Uterus (tissue), 2 donors: ENCODE measurements at regions not wholly inside any gene's neighbourhood (a gene's known extent, or its start where the extent isn't known, plus 50 kb on each side); places are given as distances from the start of the nearest gene placed in this dataset.

Experiments used
- POLR2A ChIP-seq, 2 donors: fragments of 450-650 bp; IDR thresholded peaks; one replicate each; pipeline ENCODE4 v1.6.1; 2016; ENCODE audit warnings: antibody characterized with exemption in 2 of 2, mild to moderate bottlenecking in 1 of 2, moderate library complexity in 1 of 2
- TF ChIP-seq, protein P1 (sequence below), 4 experiments: fragments of 200-600 bp in 2 of 4; fragments of 450-650 bp in 2 of 4; sonication (generic) in 2 of 4; IDR thresholded peaks; one replicate each; pipeline ENCODE4 v1.5.1; 2016 to 2019; ENCODE audit warnings: antibody characterized with exemption in 4 of 4, mild to moderate bottlenecking in 2 of 4, moderate library complexity in 1 of 4

DNA sequence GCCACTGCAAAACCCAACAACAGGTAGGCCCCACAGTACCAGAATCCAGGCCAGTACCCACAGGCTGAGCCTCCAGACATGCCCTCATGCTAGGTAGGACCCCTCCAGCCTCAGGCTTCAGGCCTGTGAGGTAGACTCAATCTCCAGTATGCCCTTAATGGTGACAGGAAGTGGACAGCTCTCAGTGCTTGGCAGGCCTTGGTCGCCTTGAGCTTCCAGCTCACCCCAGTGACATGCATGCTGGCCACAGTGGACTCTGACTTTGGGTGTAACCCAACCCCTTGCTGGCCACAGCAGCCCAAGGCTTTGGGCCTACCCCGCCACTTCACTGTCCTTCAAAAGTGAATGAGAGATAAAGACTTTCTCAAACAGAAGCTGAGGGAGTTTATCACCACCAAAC is 324.2 kb downstream of the ANTXR2 start:
- TF ChIP-seq, protein P1, sequence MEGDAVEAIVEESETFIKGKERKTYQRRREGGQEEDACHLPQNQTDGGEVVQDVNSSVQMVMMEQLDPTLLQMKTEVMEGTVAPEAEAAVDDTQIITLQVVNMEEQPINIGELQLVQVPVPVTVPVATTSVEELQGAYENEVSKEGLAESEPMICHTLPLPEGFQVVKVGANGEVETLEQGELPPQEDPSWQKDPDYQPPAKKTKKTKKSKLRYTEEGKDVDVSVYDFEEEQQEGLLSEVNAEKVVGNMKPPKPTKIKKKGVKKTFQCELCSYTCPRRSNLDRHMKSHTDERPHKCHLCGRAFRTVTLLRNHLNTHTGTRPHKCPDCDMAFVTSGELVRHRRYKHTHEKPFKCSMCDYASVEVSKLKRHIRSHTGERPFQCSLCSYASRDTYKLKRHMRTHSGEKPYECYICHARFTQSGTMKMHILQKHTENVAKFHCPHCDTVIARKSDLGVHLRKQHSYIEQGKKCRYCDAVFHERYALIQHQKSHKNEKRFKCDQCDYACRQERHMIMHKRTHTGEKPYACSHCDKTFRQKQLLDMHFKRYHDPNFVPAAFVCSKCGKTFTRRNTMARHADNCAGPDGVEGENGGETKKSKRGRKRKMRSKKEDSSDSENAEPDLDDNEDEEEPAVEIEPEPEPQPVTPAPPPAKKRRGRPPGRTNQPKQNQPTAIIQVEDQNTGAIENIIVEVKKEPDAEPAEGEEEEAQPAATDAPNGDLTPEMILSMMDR (IDR thresholded peaks at IDR 0.05) = no peak
- no peak for TF ChIP-seq POLR2A (IDR thresholded peaks at IDR 0.05)
